ENCODE measurements at regions not wholly inside any gene's neighbourhood (a gene's known extent, or its start where the extent isn't known, plus 50 kb on each side); places are given as distances from the start of the nearest gene placed in this dataset.
A peak's percentile ranks its signal among the peaks of the same experiment; 100 is the strongest.

DNA sequence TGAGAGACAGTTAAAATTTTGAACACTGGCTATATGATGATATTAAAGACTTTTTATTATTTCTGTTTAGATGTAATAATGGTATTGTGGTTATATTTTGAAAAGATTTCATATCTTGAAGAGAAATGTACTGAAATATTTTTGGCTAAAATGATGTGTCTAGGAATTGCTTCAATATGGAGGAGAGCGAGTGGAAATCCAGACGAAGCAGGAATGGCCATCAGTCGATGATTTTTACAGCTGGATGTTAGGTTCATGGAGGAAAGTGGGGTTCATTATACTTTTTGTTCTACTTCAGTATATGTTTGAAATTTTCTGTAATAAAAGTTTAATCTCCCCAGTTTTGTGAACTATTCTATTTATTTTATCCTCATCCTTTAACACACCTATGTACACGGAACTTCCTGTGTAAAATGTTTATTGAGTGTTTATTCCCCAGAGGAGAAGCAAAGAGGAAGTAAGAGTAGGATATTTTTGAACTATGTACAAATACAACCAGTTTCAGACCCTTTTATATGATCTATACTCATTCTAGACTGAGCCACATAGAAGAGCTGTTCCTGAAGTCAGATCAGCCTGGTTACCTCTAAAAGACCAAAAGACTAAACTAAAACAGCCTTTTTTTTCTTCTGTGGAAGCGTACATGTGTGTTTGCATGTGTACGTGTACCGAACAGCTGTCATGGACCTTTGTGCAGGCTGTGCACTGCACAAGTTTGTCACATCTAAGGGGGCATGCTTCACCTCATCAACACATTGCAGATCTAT, 211.0 kb upstream of the NUDT4 start:
- intact Hi-C loops (cut with DNase I), result no loop called here
- Histone ChIP-seq H3K27ac (no peak overlapping the region), H3K9me3 (no peaks in the 10 kb centered on the region), H3K27me3 (no peaks in the 10 kb centered on the region), H3K4me3 (no peak overlapping the region), H3K4me1 (peaks cover 7% of the 10 kb centered on the region), H3K36me3 (no peaks in the 10 kb centered on the region)
- DNase-seq (no peak), ATAC-seq (no peak)
- TF ChIP-seq, protein P1, sequence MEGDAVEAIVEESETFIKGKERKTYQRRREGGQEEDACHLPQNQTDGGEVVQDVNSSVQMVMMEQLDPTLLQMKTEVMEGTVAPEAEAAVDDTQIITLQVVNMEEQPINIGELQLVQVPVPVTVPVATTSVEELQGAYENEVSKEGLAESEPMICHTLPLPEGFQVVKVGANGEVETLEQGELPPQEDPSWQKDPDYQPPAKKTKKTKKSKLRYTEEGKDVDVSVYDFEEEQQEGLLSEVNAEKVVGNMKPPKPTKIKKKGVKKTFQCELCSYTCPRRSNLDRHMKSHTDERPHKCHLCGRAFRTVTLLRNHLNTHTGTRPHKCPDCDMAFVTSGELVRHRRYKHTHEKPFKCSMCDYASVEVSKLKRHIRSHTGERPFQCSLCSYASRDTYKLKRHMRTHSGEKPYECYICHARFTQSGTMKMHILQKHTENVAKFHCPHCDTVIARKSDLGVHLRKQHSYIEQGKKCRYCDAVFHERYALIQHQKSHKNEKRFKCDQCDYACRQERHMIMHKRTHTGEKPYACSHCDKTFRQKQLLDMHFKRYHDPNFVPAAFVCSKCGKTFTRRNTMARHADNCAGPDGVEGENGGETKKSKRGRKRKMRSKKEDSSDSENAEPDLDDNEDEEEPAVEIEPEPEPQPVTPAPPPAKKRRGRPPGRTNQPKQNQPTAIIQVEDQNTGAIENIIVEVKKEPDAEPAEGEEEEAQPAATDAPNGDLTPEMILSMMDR (IDR thresholded peaks at IDR 0.05), result no peak

DNA sequence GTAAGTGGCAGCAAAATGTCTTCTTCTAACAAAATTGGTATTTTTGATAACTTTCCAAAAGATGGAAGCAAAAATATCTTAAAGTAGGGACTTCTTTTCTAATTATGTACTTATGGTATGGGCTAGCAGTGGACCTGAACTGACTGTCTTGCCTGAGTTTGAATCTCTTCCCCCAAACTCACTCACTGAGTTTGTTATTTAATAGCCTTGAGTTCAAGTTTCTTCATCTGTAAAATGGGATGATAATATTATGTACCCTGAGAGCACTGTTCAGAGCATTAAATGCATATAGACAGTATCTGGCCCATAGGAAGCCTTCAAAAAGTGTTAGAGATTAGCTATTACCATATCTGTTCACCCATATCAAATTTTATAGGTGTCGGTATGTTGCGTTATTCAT, 210.4 kb upstream of the NUDT4 start:
- Histone ChIP-seq H3K4me3 (no peak overlapping the region), H3K9me3 (no peaks in the 10 kb centered on the region), H3K27ac (no peak overlapping the region), H3K4me1 (peaks cover 7% of the 10 kb centered on the region), H3K36me3 (no peaks in the 10 kb centered on the region), H3K27me3 (no peaks in the 10 kb centered on the region)
- DNase-seq (no peak), ATAC-seq (no peak)
- intact Hi-C loops (cut with DNase I), result no loop called here
- TF ChIP-seq, protein P1 (IDR thresholded peaks at IDR 0.05), result no peak

DNA sequence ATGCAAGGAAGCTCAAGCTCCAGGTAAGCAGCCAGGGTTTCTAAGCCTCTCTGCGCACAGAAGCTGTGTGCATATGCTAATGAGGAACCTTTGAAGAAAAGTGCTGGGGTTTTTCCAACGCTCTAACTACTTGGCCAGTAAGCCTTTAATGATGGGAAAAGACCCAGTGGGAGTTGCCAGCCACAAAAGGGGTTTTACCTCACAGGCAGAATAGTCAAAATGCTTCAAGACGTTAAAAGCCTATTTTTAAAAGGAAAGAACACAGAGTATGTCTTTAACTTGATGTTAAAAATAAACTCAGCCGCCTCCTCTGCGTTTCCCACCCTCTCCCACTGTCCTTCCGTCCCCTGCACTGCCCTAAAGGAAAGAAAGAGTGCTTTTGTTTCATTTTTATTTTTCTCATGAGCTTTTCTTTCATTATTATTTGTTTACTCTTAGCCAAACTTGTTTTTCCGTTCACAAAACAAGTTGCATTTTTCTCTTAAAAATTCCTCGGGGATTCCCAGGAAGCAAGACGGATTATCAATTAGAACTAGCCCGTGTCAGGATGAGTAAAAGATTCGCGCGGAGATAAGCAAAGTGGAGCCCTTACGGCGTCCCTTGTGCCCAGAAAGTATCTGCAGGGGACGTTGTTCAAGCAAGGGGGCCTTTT, 209.8 kb upstream of the NUDT4 start:
- intact Hi-C loops (cut with DNase I), result no loop called here
- peak overlapping the region; percentile 8 for H3K27ac ChIP-seq
- peak overlapping the region; percentile 52 for H3K4me3 ChIP-seq
- TF ChIP-seq, protein P1 (IDR thresholded peaks at IDR 0.05), result no peak
- peak; percentile 68 for ATAC-seq
- no peak for DNase-seq
- H3K27me3 ChIP-seq, result no peaks in the 10 kb centered on the region
- peaks cover 7% of the 10 kb centered on the region for H3K4me1 ChIP-seq
- no peaks in the 10 kb centered on the region for H3K36me3 ChIP-seq
- H3K9me3 ChIP-seq, result no peaks in the 10 kb centered on the region

DNA sequence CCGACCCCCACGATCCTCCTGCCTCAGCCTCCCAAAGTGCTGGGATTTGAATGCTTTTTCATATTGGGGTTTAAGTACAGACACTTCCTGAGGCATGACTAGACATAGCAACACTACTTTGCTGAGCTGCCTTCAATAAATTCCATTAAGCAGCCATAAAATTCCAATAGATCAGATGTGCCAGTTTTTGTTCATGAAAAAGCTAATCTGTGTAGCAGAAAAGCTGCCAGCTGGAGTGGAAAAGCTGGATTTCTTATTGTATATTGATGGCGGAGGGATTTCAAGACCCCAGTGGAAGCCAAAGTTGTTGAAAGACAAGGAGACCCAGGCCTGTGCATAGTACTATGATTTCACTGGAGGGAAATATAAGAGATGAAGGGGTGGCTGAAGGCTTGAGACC, 209.0 kb upstream of the NUDT4 start:
- H3K9me3 ChIP-seq, result no peaks in the 10 kb centered on the region
- no peak for DNase-seq
- no peaks in the 10 kb centered on the region for H3K36me3 ChIP-seq
- H3K27me3 ChIP-seq, result no peaks in the 10 kb centered on the region
- TF ChIP-seq, protein P1 (IDR thresholded peaks at IDR 0.05), result no peak
- peak overlapping the region; percentile 52 for H3K4me3 ChIP-seq
- H3K27ac ChIP-seq, result no peak overlapping the region
- ATAC-seq, result no peak
- intact Hi-C loops (cut with DNase I), result no loop called here
- H3K4me1 ChIP-seq, result peaks cover 7% of the 10 kb centered on the region

DNA sequence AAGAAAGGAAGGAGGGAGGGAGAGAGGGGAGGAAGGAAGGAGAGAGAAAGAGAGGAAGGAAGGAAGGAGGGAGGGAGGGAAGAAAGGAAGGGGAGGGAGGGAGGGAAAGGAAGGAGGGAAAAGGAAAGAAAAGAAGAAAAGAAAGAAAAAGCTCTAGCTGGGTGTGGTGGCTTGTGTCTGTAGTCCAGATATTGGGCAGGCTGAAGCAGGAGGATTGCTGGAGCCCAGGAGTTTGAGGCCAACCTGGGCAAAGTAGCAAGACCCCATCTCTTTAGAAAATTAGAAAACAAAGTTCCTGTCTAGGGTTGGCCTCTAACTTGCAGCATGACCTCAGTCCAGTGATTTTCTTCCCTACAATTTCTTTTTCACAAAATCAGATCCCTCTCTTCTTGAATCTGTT, 208.2 kb upstream of the NUDT4 start:
- intact Hi-C loops (cut with DNase I), result no loop called here
- no peaks in the 10 kb centered on the region for H3K27me3 ChIP-seq
- H3K4me1 ChIP-seq, result peaks cover 7% of the 10 kb centered on the region
- no peak for ATAC-seq
- H3K36me3 ChIP-seq, result no peaks in the 10 kb centered on the region
- H3K4me3 ChIP-seq, result no peak overlapping the region
- no peak overlapping the region for H3K27ac ChIP-seq
- TF ChIP-seq, protein P1 (IDR thresholded peaks at IDR 0.05), result no peak
- no peak for DNase-seq
- no peaks in the 10 kb centered on the region for H3K9me3 ChIP-seq

All from upper lobe of right lung (tissue), 1 donor.